ENCODE measurements at regions not wholly inside any gene's neighbourhood (a gene's known extent, or its start where the extent isn't known, plus 50 kb on each side); places are given as distances from the start of the nearest gene placed in this dataset.

DNA sequence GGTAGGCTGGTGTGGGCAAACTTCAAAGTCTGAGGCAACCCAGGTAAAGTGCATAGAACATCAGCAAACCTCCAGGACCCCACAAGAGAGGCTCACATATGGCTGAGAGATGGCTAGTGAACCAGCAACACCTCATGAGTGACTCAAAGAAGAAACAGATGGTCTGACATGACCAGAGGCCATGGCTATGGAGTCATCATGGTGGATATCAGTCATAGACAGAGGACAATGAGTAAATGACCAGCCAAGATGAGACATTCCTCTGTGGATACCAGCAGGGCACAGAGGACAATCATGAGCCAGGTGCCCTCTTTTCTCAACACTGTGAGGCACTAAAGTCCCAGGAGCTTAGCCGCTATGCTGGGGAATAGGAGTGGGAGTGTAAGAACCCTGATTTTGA lies 180.8 kb downstream of the RASEF start:
- TF ChIP-seq, protein P1, sequence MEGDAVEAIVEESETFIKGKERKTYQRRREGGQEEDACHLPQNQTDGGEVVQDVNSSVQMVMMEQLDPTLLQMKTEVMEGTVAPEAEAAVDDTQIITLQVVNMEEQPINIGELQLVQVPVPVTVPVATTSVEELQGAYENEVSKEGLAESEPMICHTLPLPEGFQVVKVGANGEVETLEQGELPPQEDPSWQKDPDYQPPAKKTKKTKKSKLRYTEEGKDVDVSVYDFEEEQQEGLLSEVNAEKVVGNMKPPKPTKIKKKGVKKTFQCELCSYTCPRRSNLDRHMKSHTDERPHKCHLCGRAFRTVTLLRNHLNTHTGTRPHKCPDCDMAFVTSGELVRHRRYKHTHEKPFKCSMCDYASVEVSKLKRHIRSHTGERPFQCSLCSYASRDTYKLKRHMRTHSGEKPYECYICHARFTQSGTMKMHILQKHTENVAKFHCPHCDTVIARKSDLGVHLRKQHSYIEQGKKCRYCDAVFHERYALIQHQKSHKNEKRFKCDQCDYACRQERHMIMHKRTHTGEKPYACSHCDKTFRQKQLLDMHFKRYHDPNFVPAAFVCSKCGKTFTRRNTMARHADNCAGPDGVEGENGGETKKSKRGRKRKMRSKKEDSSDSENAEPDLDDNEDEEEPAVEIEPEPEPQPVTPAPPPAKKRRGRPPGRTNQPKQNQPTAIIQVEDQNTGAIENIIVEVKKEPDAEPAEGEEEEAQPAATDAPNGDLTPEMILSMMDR (IDR thresholded peaks at IDR 0.05): no peak
- TF ChIP-seq POLR2AphosphoS5 (IDR thresholded peaks at IDR 0.05): no peak

Measured in breast epithelium (tissue), 3 donors.